Dermis blood vessel endothelial cell (primary cell): ENCODE measurements at regions not wholly inside any gene's neighbourhood (a gene's known extent, or its start where the extent isn't known, plus 50 kb on each side); places are given as distances from the start of the nearest gene placed in this dataset.

Source experiments
- DNase-seq: peaks from one replicate; pipeline ENCODE4 v3.0.0; 2010

- DNase-seq: peak; percentile 28
Observed at GRCh38 chr20:22794200-22794599, 209.8 kb upstream of the FOXA2 start.

DNA sequence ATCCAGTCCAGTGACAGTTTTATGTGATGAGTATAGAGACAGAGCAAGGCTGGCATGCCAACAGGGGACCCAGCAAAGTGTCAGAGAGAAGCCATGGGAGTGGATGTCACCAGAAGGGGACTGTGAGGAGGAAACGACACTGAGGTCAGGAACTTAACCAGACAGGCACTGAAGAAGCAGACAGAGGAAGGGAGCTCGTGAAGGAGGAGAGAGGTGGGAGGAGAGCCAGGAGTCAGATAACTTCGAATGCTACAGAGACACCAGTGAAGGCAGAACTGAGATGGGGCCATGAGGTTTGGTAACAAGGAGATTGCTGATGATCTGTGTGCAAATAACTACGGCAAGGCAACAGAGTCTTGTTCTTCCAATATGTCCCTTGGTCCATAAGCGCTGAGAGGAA, 211.1 kb upstream of the FOXA2 start:
- DNase-seq: no peak

- DNase-seq: peak; percentile 98
Observed at GRCh38 chr20:22795871-22796270, 211.5 kb upstream of the FOXA2 start.

GRCh38 chr20:22796469-22797077, 212.2 kb upstream of the FOXA2 start:
- DNase-seq: peak; percentile 61

DNA sequence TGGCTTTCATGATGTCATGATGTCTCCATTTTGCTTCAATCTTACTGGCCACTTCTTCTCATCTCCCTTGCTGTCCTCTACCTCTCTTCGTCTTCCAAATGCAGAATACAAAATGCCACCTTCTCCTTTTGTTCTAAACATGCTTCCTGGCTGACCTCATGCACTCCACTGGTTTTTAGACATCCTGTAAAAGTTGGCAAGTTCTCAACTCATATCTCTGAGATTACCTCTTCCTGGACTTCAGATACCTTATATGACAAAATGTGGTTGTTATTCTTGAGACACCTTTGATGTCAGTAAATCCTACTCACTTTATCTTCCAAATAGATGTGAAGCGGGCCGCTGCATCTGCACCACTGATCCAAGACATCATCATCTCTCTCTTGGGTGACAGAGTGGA, 212.7 kb upstream of the FOXA2 start:
- DNase-seq: peak; percentile 77

GRCh38 chr20:22799687-22800086, 215.3 kb upstream of the FOXA2 start:
- no peak for DNase-seq

- no peak for DNase-seq
Observed at GRCh38 chr20:22800129-22800528, 215.8 kb upstream of the FOXA2 start.

- DNase-seq: no peak
Observed at GRCh38 chr20:22801528-22801927, 217.2 kb upstream of the FOXA2 start.

- no peak for DNase-seq
Observed at GRCh38 chr20:22802296-22802695, 217.9 kb upstream of the FOXA2 start.

- peak; percentile 55 for DNase-seq
Observed at GRCh38 chr20:22805219-22805618, 220.8 kb upstream of the FOXA2 start.

DNA sequence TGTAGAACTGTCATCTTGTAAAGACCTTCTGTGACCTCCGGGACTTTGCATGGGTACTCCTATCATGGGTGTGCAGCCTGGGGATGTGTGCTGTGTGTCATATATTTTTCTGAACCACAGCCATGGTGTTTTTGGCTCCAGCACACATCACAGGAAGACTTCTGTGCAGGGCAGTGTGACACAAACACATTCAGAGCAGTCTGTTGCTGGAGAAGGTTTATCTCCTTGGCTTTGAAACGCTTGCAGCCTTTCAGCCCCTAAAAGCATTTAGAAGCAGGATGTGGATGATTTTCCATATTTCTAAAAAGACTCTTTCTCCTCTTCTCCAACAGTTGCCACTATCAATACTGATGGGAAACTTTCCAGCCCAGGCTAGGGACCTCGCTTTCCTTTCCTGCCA, 221.6 kb upstream of the FOXA2 start:
- DNase-seq: no peak

DNA sequence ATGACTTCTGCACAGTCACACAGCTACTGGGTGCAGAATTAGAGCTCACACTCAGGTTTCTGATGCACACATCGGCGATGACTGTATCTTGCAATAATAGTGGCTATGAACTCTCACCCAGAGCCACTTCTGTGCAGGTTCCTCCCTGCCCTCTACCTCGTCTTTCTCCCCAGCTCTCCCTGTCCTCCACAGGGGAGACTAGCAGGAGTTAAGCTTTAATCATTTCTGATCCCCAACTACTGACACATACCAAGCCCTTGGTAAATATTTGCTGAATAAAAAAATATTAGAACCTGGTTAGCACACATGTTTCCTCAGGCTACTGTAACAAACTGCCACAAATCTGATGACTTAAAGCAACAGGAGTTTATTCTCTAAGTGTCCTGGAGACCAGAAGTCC, 222.7 kb upstream of the FOXA2 start:
- no peak for DNase-seq

DNA sequence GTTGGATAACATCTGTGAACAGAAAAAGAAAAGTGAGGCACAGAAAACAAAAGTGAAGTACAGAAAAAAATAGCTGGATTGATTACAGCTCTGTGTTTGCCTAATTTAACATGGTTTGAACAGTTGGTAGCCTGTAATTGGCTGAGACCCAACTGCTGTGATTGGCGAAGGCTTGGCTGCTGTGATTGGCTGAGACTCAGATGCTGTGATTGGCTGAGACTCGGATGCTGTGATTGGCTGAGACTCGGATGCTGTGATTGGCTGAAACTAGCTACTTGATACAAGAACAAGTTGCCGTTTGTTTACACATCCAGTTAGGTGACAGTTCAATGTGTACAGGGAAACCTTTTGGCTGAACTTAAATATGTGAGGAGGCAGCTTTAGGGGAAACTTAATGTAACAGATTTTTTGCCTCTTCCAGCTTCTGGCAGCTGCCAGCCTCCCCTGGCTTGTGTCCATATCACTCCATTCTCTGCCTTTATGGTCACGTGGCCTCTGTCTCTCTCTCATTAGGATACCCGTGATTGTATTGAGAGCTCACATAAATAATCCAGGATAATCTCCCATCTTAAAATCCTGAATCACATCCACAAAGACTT, 223.4 kb upstream of the FOXA2 start:
- no peak for DNase-seq

DNA sequence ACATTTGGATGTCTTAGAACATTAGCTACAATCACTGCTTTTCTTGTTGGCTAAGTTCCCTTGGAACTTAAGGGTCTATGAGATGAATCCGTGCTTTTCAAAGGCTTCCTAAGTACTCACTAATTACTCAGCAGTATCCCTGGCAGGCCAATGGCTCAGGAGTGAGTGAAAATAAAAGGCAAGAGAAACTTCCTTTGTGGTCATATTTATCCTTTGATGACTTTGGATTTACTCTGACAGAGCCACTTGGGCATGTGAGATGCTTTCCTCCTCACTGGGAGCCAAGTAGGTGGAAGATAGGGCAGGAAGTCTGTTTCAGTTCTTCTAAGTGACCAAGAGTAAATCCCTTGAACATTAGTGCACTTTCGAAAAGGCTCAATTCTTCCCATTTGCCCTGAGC, 224.3 kb upstream of the FOXA2 start:
- no peak for DNase-seq

DNA sequence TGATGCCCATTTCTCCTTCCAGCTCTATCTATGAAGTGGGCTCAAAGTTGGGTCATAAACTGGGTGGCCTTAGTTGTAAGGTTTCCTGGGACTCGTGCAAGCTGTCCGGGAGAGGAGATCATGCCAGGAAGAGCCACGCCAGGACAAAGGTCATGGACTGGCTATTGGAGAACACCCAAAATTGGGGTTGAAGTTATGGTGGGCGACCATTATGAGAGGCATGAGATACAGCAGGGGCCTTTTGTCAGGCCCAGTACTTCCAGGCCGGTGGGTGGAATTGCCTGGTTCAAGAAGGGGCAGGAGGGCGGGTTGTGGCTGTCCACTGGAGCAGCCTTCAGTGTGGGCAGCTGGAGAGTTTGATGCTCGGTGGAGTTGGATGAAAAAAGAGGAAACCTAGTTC, 225.1 kb upstream of the SSTR4 start:
- DNase-seq: no peak

- peak; percentile 36 for DNase-seq
Observed at GRCh38 chr20:22810626-22811569, 224.2 kb upstream of the SSTR4 start.

DNA sequence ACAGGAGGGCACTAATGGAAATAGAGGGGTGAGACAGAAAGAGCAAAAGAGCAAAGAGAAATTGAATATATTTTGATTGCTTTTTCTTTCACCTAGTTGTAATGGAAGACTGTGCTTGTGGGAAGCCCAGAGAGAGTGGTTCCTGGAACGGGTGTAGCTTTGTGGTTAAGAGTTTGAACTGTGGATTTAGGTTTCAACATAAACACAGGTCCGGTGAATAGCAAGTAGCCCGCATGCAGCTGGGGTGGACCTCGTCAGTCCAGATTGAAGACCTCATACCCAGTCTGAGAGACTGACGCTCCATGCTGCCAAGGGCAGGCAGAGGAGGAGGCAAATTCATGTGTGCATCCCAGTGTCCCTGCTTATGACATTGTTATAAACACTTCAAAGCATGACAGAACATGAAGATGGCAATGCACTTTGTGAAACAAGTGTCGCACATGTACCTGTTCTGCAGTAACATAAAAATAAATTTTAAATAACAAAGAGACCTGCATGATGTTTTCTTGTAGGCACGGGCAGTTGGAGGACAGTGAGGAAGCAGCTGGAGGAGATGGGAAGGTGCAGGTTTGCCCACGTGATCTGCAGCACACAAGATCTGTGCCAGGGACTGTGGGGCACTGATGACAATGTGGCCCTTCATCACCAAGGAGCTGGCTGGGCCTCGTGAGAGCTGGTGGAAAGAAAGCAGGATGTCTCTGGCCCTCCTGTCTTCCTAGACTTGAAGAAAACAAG, 220.5 kb upstream of the SSTR4 start:
- DNase-seq: no peak

DNA sequence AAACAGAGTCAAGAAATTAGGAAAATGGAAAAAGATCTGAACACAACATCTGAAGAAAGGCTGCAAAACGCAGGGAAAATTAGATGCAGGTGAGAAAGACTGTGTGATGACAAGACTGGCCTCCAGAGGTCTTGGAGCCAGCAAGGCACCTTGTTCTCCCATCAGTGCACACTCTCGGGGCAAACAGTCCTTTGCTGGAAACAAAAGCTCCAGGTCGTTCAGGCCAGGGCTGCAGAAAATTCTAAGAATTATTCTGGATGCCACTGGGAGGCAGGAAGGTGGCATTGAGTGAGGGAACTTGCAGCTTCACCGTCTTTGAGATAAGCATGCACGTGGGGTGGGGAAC, 219.9 kb upstream of the SSTR4 start:
- no peak for DNase-seq

- DNase-seq: peak; percentile 44
Observed at GRCh38 chr20:22815603-22816315, 219.4 kb upstream of the SSTR4 start.

GRCh38 chr20:22818636-22819035, 216.5 kb upstream of the SSTR4 start:
- no peak for DNase-seq

DNA sequence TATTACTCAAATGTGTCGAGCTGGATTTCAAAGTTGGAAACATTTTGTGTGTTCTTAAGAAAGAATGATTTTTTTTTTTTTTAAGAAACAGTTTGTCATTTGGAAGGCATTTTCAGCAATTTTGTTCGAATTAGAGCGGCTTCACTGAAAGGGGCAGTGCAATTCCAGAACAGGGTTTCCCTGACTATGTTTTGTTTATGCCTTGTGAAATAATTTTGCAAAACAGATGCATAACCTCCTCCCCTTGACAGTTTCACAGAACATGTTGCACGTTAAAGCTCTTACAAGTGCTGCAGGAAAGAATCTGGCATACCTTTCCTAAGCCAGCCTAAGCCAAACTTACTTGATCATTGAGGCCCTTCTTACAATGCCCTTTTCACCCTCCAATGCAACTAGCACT, 216.0 kb upstream of the SSTR4 start:
- DNase-seq: no peak

- DNase-seq: no peak
Observed at GRCh38 chr20:22819784-22820183, 215.3 kb upstream of the SSTR4 start.
